ENCODE measurements at regions not wholly inside any gene's neighbourhood (a gene's known extent, or its start where the extent isn't known, plus 50 kb on each side); places are given as distances from the start of the nearest gene placed in this dataset.
A peak's percentile ranks its signal among the peaks of the same experiment; 100 is the strongest.
"Not testable (repeated sequence)": the region's sequence is repeated elsewhere in the genome, so short reads cannot be mapped to it uniquely, and the experiment has no call there.

DNA sequence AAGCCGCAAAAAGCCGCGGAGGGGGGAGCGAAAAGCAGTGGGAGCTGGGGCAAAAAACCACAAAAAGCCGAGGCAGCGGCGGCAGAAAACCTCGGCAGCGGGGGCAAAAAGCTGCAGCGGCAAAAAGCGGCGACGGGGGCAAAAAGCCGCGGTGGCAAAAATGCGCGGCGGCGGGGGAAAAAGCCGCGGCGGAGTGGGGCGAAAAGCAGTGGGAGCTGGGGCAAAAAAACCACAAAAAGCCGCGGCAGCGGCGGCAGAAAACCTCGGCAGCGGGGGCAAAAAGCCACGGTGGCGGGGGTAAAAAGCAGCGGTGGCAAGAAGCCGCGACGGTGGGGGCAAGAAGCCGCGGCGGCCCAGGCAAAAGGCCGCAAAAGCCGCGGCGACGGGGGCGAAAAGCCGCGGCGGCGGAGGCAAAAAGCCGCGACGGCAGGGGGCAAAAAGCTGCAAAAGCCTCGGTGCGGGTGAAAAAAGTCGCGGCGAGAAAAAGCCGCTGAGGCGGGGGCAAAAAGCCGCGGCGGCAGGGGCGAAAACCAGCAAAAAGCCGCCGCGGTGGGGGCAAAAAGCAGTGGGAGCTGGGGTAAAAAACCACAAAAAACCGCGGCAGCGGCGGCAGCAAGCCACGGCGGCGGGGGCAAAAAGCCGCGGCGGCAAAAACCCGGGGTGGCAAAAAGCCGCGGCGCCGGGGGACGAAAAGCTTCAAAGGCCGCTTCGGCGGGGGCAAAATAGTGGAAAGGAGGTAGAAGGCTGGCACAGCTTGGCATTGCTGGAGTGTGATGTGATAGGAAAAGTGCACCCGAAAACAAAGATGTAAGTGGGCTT lies 135.9 kb downstream of the ZNF92 start:
- no peak for DNase-seq (ENCODE audit: low read depth, low spot score)

DNA sequence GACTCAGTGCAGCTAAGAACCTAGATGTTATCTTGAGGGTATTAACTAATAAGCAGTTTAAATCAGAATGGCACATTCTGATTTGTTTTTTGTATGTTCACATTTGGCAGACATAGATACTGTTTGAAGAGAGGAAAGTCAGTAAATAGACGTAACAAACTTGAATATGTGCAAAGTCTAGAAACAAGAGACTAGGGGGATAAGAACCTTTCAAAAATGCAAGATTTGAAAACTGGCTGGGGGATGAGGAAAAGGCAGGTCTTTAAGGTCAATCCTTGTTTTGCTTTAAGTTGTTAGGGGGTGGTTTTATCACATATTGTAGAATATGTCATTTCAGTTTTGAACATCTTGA lies 136.5 kb downstream of the ZNF92 start:
- not testable (repeated sequence) for DNase-seq (ENCODE audit: low read depth, low spot score)

DNA sequence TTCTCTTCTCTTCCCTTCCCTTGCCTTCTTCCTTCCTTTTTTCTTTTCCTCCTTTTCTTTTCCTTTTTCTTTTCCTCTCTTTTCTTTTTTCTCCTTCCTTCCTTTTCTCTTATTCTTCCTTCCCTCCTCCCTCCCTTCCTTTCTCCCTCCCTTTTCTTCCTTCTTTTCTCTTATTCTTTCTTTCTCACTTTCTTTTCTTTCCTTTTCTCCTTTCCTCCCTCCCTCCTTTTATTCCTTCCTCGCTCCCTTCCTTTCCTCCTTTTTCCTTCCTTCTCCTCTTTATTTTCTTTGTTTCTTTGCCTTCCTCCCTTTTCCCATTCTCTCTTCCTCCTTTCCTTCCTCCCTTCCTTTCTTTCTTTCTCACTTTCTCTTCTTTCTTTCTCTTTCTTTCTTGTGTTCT lies 146.1 kb downstream of the ZNF92 start:
- DNase-seq (ENCODE audit: low read depth, low spot score) = not testable (repeated sequence)

DNA sequence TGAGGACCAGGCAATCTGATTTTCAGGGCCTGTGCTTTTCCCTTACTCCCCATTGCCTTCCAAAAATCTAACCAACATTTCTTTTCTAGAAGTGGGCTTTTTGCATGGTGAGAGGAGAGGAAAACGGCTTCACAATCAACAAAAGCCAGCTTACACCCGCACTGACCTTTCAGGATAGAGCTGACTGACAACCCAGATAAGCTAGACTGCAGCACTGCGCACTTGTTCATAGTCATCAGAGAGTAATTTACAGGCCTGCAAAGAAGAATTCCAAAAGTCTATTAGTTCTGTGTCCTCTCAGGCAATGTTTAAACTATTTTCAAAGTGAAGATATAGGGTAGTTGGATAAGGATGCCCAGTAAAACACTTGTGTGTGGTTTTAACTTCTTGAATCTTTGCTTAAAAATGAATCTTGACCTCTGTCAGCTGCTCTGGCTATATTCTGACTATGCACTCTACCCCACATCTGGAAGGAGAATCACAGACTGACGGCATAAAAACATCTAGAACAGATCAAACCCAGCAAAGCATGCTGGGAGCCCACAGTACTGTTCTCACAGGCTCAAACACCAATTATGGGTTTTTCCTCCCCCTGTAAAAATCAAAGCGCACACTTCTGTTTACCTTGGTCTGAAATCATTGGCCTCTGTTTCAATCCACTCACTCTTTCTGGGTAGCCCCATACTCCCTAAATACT lies 172.0 kb downstream of the ZNF92 start:
- not testable (repeated sequence) for DNase-seq (ENCODE audit: low read depth, low spot score)

DNA sequence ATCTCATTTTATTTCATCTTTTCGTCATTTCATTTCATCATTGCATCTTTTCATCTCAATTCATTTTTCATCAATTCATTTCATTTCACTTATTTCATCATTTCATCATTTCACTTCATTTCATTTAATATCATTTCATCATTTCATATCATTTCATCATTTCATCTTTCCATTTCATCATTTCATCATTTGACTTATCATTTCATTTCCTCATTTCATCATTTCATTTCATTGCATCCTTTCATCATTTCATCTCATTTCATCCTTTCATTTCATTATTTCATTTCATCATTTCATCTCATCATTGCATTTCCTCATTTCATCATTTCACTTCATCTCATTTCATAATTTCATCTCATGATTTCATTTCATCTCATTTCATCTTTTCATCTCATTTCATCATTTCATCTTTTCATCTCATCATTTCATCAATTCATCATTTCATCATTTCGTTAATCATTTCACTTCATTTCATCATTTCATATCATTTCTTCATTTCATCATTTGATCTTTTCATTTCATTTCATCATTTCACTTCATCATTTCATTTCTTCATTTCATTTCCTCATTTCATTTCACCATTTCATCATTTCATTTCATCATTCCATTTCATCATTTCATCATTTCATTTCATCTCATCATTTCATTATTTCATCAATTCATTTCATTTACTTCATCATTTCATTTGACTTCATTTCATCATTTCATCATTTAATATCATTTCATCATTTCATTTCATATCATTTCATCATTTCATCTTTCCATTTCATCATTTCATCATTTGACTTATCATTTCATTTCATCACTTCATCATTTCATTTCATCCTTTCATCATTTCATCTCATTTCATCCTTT lies 176.2 kb downstream of the ZNF92 start:
- not testable (repeated sequence) for DNase-seq (ENCODE audit: low read depth, low spot score)

DNA sequence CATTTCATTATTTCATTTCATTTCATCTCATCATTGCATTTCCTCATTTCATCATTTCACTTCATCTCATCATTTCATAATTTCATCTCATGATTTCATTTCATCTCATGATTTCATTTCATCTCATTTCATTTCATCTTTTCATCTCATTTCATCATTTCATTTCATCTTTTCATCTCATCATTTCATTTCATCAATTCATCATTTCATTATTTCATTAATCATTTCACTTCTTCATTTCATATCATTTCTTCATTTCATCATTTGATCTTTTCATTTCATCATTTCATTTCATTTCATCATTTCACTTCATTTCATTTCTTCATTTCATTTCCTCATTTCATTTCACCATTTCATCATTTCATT lies 176.8 kb downstream of the ZNF92 start:
- DNase-seq (ENCODE audit: low read depth, low spot score) = not testable (repeated sequence)

DNA sequence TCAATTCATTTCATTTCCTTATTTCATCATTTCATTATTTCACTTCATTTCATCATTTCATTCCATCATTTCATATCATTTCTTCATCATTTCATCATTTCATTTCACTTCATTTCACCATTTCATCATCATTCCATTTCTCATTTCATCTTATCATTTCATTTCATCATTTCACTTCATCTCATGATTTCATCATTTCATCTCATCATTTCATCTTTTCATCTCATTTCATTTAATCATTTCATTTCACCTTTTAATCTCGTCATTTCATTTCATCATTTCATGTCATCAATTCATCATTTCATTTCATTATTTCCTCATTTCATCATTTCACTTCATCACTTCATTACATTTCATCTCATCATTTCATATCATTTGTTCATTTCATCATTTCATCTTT lies 177.4 kb downstream of the ZNF92 start:
- DNase-seq (ENCODE audit: low read depth, low spot score) = not testable (repeated sequence)

DNA sequence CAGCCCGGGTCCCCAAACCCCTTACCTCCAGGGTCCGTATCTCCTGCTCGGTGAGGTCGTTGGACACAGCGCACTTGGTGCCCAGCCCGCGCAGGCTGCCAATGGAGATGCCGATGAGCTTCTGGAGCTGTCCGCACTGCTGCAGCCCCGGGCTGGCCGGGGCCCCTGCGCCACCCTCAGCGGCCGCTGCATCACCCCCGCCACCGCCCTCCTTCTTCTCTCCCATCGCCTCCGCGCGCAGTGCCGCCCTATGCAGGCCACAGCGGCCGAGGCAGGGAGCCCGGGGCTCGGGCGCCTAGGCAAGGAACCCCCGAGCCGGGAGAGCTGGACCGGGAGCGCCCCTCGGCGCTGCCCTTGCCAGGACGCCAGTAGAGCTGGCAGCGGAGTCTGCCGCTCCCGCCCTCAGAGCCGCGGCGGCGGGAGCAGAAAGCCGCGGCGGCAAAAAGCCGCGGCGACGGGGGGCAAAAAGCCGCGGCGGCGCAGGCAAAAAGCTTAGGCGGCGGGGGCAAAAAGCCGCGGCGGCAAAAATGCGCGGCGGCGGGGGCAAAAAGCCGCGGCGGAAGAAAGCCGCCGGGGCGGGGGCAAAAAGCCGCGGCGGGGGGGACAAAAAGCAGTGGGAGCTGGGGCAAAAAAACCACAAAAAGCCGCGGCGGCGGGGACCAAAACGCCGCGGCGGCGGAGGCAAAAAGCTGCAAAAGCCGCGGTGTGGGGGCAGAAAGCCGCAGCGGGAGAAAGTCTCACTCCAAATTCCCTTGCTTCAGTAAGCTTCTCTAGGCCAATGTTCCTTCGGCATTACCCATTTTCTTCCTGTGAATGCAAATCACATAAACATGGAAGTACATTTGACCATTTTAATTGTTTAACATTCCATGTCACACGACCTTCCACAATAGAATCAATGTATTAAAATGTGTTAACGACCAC lies 181.2 kb downstream of the ZNF92 start:
- not testable (repeated sequence) for DNase-seq (ENCODE audit: low read depth, low spot score)

DNA sequence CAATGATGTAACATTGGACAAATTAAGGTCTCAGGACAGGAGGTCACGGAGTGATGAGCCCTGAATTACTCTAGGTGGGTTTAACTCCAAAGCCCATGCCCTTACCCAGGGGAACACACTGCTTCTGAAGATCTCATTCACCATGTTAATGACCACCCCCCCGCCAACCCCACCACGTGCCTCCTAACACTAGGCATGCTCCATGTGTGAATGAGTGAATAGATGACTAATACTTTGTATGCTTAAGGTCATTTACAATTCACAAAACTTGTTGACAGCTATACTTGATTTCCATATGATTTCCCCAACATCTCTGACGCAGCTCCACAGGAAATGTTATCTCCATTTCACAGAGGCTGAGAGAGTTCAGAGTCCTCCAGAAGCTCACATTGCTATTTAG lies 184.9 kb downstream of the ZNF92 start:
- DNase-seq (ENCODE audit: low read depth, low spot score) = peak; percentile 10

DNA sequence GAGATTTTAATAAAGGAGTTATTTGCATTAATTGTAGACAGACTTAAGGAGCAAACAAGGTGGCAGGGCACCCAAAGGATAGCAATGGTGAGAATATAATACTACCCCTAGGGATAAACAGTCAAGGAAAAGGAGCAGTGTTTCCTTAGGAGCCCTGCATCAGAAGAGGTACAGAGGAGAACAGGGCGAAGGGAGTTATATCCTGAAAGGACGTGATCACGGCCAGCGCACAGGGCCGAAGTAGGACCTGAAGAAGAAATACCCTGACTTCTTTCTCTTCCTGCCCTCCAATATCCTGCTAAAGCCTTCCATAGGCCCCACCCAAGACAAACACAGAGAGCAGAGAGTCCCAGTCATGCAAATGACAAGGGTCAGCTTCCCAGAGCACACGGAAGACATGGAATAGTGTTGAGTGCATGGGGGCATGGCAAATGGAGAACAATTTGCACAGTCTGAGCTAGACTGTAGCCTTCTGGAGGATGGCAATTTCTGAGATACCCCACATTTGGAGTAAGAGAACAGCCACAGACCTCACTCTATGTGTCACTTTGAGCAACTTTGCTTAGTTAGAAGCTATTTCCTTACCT lies 188.2 kb downstream of the ZNF92 start:
- DNase-seq (ENCODE audit: low read depth, low spot score) = not testable (repeated sequence)

DNA sequence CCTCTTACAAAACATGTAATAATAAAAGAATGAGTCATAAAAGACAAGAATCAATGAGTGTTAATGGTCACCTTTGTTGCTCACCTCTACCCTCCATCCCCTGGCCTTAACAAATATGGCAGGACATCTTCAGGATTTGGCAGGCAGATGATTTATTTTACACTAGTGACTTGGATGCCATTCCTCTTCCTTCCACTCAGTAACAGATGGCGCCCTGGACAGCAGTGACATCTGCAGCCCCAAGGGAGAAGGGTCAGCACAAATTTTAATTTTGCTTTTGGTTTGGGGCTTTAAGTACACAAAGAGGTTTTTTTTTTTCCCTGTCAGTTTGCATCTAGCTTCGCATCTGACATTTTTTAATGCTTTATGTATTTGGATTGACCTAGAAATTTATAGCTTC lies 188.9 kb downstream of the ZNF92 start:
- DNase-seq (ENCODE audit: low read depth, low spot score) = not testable (repeated sequence)

DNA sequence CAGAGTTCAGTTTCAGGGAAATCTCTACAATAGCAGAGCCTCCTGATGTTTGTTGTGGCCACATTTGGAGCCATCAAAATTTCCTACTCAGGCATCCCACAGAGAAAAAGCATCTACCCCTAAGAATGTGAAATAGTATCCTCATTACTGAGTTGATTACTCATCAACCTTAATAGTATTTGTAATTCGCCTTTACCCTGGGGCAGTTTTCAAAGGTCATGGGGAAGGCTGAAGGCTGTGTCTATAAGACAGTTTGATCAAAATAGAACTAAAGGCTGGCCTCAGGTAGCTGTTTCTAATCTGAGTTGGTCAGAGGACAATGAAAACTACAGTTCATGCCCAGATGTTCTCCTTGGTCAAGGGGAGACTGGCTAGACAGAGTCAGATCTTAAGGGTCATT lies 189.7 kb downstream of the ZNF92 start:
- not testable (repeated sequence) for DNase-seq (ENCODE audit: low read depth, low spot score)

DNA sequence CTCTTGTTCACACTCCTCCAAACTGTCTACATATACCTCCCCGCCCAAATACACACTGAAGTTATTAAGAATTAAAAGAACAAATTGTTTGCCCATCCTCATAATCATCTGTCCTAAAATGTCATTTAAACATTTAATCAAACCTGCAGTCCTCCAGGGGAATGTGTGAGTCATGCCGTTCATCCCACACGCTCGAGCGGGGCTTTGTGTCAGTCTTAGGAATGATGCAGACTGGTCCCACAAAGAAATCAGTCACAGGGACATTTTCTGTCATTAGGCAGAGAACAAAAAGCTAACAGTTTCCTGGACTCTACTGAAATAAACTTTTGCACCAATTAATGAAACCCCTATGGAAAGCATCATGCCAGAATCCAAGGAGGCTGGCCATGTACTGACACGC lies 194.6 kb downstream of the ZNF92 start:
- not testable (repeated sequence) for DNase-seq (ENCODE audit: low read depth, low spot score)

DNA sequence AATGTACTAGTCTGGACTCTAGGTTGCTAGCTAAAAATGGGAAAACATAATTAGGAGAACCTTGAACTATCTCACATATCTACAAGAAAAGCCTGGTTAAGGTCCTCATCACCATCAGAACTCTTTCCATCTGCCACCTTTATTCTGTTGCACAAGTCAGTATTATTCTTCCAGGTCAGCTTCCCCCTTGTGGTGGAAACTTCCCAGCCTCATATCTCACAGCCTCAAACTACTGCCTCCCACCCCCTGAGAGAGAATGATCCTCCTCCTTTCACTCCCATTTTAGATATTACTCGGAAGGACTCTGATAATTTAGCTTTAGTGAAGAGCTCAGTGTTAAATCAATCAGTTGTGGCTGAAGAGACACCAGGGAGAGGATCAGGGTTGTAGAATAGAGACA lies 197.3 kb downstream of the ZNF92 start:
- DNase-seq (ENCODE audit: low read depth, low spot score) = not testable (repeated sequence)

DNA sequence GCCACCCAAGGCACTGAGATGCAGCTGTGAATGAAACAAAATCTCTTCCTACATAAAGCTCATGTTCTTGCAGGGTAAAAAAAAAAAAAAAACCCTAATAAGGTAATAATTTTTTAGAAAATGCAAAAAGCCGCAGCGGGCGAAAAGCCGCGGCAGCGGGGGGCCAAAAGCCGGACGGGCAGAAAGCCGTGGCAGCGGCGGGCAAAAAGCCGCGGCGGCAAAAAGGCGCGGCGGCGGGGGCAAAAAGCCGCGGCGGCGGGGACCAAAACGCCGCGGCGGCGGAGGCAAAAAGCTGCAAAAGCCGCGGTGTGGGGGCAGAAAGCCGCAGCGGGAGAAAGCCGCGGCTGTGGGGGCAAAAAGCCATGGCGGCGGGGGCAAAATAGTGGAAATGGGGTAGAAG lies 198.9 kb downstream of the ZNF92 start:
- not testable (repeated sequence) for DNase-seq (ENCODE audit: low read depth, low spot score)

DNA sequence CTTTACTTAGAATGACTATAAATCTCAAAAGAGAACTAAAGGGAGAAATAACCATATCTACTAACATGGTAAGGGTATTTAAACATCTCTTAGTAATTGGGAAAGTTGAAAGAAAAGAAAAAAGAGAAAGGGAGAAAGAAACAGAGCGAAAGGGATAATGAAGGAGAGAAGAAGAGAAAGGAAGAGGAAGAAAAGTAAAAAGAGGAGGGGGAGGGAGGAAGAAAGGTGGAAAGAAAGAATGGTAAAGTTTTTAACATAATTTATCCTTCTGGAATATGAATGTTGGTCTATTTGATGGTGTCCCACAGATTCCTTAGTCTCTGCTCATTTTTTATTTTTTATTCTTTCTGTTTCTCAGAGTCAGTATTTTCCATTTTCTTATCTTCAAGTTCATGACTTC lies 202.7 kb downstream of the ZNF92 start:
- DNase-seq (ENCODE audit: low read depth, low spot score) = not testable (repeated sequence)

DNA sequence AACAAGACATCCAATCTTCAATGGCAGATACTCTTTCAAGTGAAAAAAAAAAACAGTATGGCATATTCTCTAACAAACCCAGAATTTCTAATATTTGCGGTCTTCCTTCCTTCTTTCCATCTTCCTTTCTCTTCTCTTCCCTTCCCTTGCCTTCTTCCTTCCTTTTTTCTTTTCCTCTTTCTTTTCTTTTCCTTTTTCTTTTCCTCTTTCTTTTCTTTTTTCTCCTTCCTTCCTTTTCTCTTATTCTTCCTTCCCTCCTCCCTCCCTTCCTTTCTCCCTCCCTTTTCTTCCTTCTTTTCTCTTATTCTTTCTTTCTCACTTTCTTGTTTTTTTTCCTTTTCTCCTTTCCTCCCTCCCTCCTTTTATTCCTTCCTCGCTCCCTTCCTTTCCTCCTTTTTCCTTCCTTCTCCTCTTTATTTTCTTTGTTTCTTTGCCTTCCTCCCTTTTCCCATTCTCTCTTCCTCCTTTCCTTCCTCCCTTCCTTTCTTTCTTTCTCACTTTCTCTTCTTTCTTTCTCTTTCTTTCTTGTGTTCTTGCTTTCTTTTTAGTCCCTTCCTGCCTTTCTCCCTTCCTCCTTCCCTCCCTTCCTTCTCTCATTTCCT lies 209.0 kb downstream of the ZNF92 start:
- DNase-seq (ENCODE audit: low read depth, low spot score) = not testable (repeated sequence)

DNA sequence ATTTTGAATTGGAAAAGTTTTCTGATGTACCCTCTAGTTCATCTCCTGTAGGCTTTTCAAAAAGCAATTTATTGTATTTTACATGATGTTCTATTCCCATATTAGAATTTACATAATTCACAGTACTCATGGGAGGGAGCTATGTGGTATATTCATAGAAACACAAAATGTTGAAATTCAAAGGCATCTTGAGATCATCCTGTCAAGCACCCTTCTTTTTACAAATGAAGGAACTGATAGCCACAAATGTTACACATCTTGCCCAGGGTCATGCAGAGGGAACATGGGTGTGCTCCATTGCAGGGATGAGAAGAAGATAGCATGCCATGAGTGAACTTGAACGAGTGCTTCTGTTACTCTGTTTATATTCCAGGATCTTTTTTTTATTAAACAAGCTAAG lies 228.8 kb downstream of the ZNF92 start:
- DNase-seq (ENCODE audit: low read depth, low spot score) = not testable (repeated sequence)

DNA sequence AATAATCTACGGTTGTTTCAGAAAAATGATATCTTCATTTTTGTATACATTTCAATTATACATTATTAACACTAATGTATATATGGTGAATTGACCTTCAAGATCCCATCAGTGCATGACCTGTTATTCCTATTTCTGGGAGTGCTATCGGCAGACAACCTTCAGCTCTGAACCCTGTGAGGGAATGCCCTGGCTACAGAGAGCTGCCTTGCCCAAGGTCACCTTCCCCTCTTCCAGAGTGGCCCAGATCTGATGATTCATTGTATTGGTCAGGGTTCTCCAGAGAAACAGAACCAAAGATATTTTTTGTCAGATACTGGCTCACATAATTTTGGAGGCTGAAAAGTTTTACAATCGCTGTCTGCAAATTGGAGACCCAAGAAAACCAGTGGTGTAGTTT lies 235.5 kb downstream of the ZNF92 start:
- DNase-seq (ENCODE audit: low read depth, low spot score) = no peak

DNA sequence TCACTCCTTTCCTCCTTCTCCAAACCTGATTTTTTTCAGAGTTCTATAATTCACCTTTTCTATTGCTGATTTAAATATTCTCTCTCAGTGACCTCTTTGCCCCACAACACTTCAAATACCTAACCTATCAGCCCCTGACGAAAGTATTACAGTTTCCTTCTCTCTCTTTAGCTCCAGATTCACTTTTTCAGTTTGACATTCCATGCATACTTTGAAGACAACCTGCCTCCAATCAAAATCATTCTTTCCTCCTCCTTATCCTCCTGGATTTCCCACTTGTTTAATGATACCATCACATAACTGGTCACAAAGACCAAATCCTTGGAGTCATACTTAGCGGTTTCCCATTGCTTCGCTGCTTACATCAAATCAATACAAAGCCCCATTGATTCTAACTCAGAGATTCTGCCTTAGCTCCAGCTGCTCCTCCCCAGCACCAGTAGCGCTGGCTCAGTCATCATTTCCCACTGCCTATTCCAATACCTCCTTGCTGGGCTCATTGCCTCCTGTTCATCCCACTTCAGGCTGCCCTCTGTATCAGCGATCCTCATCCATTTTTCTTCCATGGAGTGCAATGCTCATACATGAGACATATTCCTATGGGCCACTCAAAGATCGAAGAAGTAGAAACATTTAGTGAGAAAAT lies 240.1 kb downstream of the ZNF92 start:
- DNase-seq (ENCODE audit: low read depth, low spot score) = not testable (repeated sequence)

Data from pulmonary artery endothelial cell (primary cell).